ENCODE measurements at regions not wholly inside any gene's neighbourhood (a gene's known extent, or its start where the extent isn't known, plus 50 kb on each side); places are given as distances from the start of the nearest gene placed in this dataset.

GRCh38 chr13:61600360-61601033 lies 184.8 kb upstream of the PCDH20 start:
- no peaks in the 10 kb centered on the region for H3K4me1 ChIP-seq (ENCODE audit: insufficient read depth)
- H3K4me2 ChIP-seq: no peak overlapping the region
- H3K79me2 ChIP-seq: no peaks in the 10 kb centered on the region
- no peak overlapping the region for H3K4me3 ChIP-seq
- no peaks in the 10 kb centered on the region for H3K36me3 ChIP-seq (replicated peaks; ENCODE audit: insufficient read depth, low read depth)
- no peak overlapping the region for H2AFZ ChIP-seq
- no peaks in the 10 kb centered on the region for H4K20me1 ChIP-seq (ENCODE audit: insufficient read depth, poor library complexity, severe bottlenecking)
- H3K27me3 ChIP-seq: no peaks in the 10 kb centered on the region
- H3K27ac ChIP-seq: no peak overlapping the region
- H3K9me3 ChIP-seq (ENCODE audit: low read depth): no peaks in the 10 kb centered on the region
- WGBS (ENCODE audit: low lambda C conversion rate, missing lambda C conversion rate): 80% methylated on average over 3 of the region's 3 CpGs
- no peaks in the 10 kb centered on the region for H3K9me2 ChIP-seq (replicated peaks; ENCODE audit: insufficient read depth)
- TF ChIP-seq EZH2 (IDR thresholded peaks at IDR 0.05; ENCODE audit: borderline replicate concordance) (no peak), EZH2phosphoT487 (IDR thresholded peaks at IDR 0.05; ENCODE audit: low read depth, severe bottlenecking, unreplicated experiment) (no peak), CTCF (IDR thresholded peaks at IDR 0.05; ENCODE audit: poor library complexity) (no peak)
- DNase-seq (ENCODE audit: low spot score): no peak

GRCh38 chr13:61592489-61592888 lies 176.8 kb upstream of the PCDH20 start:
- no peak overlapping the region for H3K4me3 ChIP-seq
- H4K20me1 ChIP-seq (ENCODE audit: insufficient read depth, poor library complexity, severe bottlenecking): no peaks in the 10 kb centered on the region
- H2AFZ ChIP-seq: peak overlapping the region; percentile 18
- no peak for DNase-seq (ENCODE audit: low spot score)
- no peaks in the 10 kb centered on the region for H3K79me2 ChIP-seq
- H3K27me3 ChIP-seq: no peaks in the 10 kb centered on the region
- no peaks in the 10 kb centered on the region for H3K9me3 ChIP-seq (ENCODE audit: low read depth)
- H3K4me2 ChIP-seq: no peak overlapping the region
- H3K4me1 ChIP-seq (ENCODE audit: insufficient read depth): no peaks in the 10 kb centered on the region
- no peak overlapping the region for H3K27ac ChIP-seq
- no peaks in the 10 kb centered on the region for H3K9me2 ChIP-seq (replicated peaks; ENCODE audit: insufficient read depth)
- 26% methylated on average over 2 of the region's 2 CpGs for WGBS (ENCODE audit: low lambda C conversion rate, missing lambda C conversion rate)
- H3K36me3 ChIP-seq (replicated peaks; ENCODE audit: insufficient read depth, low read depth): no peaks in the 10 kb centered on the region
- no peak for TF ChIP-seq EZH2 (IDR thresholded peaks at IDR 0.05; ENCODE audit: borderline replicate concordance)
- TF ChIP-seq CTCF (IDR thresholded peaks at IDR 0.05; ENCODE audit: poor library complexity): no peak
- TF ChIP-seq EZH2phosphoT487 (IDR thresholded peaks at IDR 0.05; ENCODE audit: low read depth, severe bottlenecking, unreplicated experiment): no peak

- no peaks in the 10 kb centered on the region for H3K4me1 ChIP-seq (ENCODE audit: insufficient read depth)
- no peak overlapping the region for H3K4me3 ChIP-seq
- no peaks in the 10 kb centered on the region for H3K9me3 ChIP-seq (ENCODE audit: low read depth)
- 39% methylated on average over 1 of the region's 1 CpG for WGBS (ENCODE audit: low lambda C conversion rate, missing lambda C conversion rate)
- H3K9me2 ChIP-seq (replicated peaks; ENCODE audit: insufficient read depth): no peaks in the 10 kb centered on the region
- H3K27me3 ChIP-seq: no peaks in the 10 kb centered on the region
- no peak overlapping the region for H2AFZ ChIP-seq
- no peaks in the 10 kb centered on the region for H3K36me3 ChIP-seq (replicated peaks; ENCODE audit: insufficient read depth, low read depth)
- H3K79me2 ChIP-seq: no peaks in the 10 kb centered on the region
- H3K4me2 ChIP-seq: no peak overlapping the region
- TF ChIP-seq EZH2 (IDR thresholded peaks at IDR 0.05; ENCODE audit: borderline replicate concordance): no peak
- no peak for TF ChIP-seq CTCF (IDR thresholded peaks at IDR 0.05; ENCODE audit: poor library complexity)
- no peak for TF ChIP-seq EZH2phosphoT487 (IDR thresholded peaks at IDR 0.05; ENCODE audit: low read depth, severe bottlenecking, unreplicated experiment)
- DNase-seq (ENCODE audit: low spot score): no peak
- H4K20me1 ChIP-seq (ENCODE audit: insufficient read depth, poor library complexity, severe bottlenecking): no peaks in the 10 kb centered on the region
- no peak overlapping the region for H3K27ac ChIP-seq
These were observed 160.3 kb upstream of the PCDH20 start for GRCh38 chr13:61575973-61576372.

All from hepatocyte (in vitro differentiated cells).